Prostate gland (tissue), 2 donors: ENCODE measurements at regions not wholly inside any gene's neighbourhood (a gene's known extent, or its start where the extent isn't known, plus 50 kb on each side); places are given as distances from the start of the nearest gene placed in this dataset.
"Not testable (repeated sequence)": the region's sequence is repeated elsewhere in the genome, so short reads cannot be mapped to it uniquely, and the experiment has no call there.

Experiments used
- DNase-seq: peaks from one replicate; pipeline ENCODE4 v3.0.0-alpha.2; 2019; ENCODE audit warnings: low spot score
- H3K27ac ChIP-seq, 2 donors: fragments of 200-600 bp; sonication (generic); 2 replicates each; pipeline ENCODE4 v1.5.1; 2017 to 2019
- H3K27me3 ChIP-seq: fragments of 200-600 bp; sonication (generic); replicated peaks from 2 replicates; pipeline ENCODE4 v1.5.1; 2019; ENCODE audit not compliant: insufficient read depth
- H3K36me3 ChIP-seq, 2 donors: fragments of 200-600 bp; sonication (generic); 1 replicate in 1 of 2; 2 replicates in 1 of 2; pipeline versions ENCODE4 v1.5.1 to v1.8.1; 2017 to 2019
- H3K4me1 ChIP-seq: fragments of 200-600 bp; sonication (generic); replicated peaks from 2 replicates; pipeline ENCODE4 v1.5.1; 2019
- H3K4me3 ChIP-seq, 2 donors: fragments of 200-600 bp; sonication (generic); 2 replicates each; pipeline ENCODE4 v1.5.1; 2017 to 2019
- H3K9me3 ChIP-seq: fragments of 200-600 bp; sonication (generic); 2 replicates; pipeline ENCODE4 v1.5.1; 2017
- CTCF ChIP-seq, 4 experiments: fragments of 200-600 bp in 2 of 4; fragments of 450-650 bp in 2 of 4; sonication (generic) in 2 of 4; IDR thresholded peaks; 1 replicate in 3 of 4; 2 replicates in 1 of 4; pipeline ENCODE4 v1.5.1; 2016 to 2019; ENCODE audit warnings: antibody characterized with exemption in 4 of 4, mild to moderate bottlenecking in 2 of 4, moderate library complexity in 2 of 4
- POLR2A ChIP-seq: fragments of 450-650 bp; IDR thresholded peaks from one replicate; pipeline ENCODE4 v1.6.1; 2016; ENCODE audit warnings: antibody characterized with exemption, mild to moderate bottlenecking
- POLR2AphosphoS5 ChIP-seq: sonication (generic); formaldehyde crosslinking; IDR thresholded peaks from one replicate; pipeline ENCODE4 v1.6.1; 2017; ENCODE audit warnings: antibody characterized with exemption
- WGBS: methylation state at CpG from one replicate; pipeline ENCODE4 v1.1.5; 2018; 5-methylcytosine and 5-hydroxymethylcytosine counted together
- intact Hi-C: fragments of 100-400 bp; cut with DNase I; formaldehyde crosslinking; loops from one replicate; pipeline ENCODE4 v1.14.2; 2022

GRCh38 chr2:175251425-175252041, 70.0 kb upstream of the ATP5MC3 start:
- Histone ChIP-seq H3K27me3 (no peaks in the 10 kb centered on the region), H3K9me3 (no peaks in the 10 kb centered on the region), H3K36me3 (no peaks in the 10 kb centered on the region), H3K27ac (no peak overlapping the region), H3K4me3 (no peak overlapping the region), H3K4me1 (no peaks in the 10 kb centered on the region)
- 16% methylated on average over 5 of the region's 5 CpGs for WGBS
- intact Hi-C loops: loop anchor here (5.0 kb wide), 1 partner anchor 836 kb away; no protein-coding TSS in a partner anchor
- DNase-seq: no peak
- TF ChIP-seq POLR2A: no peak
- TF ChIP-seq POLR2AphosphoS5: no peak
- TF ChIP-seq CTCF (IDR thresholded peaks at IDR 0.05): peak; percentile 15 to 58 (median 42)

- H3K27ac ChIP-seq: no peak overlapping the region
- no peaks in the 10 kb centered on the region for H3K36me3 ChIP-seq
- no peaks in the 10 kb centered on the region for H3K4me1 ChIP-seq
- H3K27me3 ChIP-seq: no peaks in the 10 kb centered on the region
- no peaks in the 10 kb centered on the region for H3K9me3 ChIP-seq
- no peak for DNase-seq
- TF ChIP-seq CTCF (IDR thresholded peaks at IDR 0.05) (no peak), POLR2AphosphoS5 (no peak), POLR2A (no peak)
- no peak overlapping the region for H3K4me3 ChIP-seq
- intact Hi-C loops: no loop called here
These were observed 65.6 kb upstream of the ATP5MC3 start for GRCh38 chr2:175247159-175247558.

- H3K9me3 ChIP-seq: no peaks in the 10 kb centered on the region
- H3K4me1 ChIP-seq: no peaks in the 10 kb centered on the region
- H3K36me3 ChIP-seq: no peaks in the 10 kb centered on the region
- H3K27me3 ChIP-seq: no peaks in the 10 kb centered on the region
- DNase-seq: no peak
- no peak for TF ChIP-seq POLR2A
- TF ChIP-seq CTCF (IDR thresholded peaks at IDR 0.05): no peak
- H3K27ac ChIP-seq: no peak overlapping the region
- intact Hi-C loops: no loop called here
- 73% methylated on average over 1 of the region's 1 CpG for WGBS
- H3K4me3 ChIP-seq: no peak overlapping the region
These were observed 63.2 kb upstream of the ATP5MC3 start for GRCh38 chr2:175244697-175245096.

- no peak for TF ChIP-seq POLR2AphosphoS5
- no peak for TF ChIP-seq POLR2A
- no peak for TF ChIP-seq CTCF (IDR thresholded peaks at IDR 0.05)
- Histone ChIP-seq H3K36me3 (no peaks in the 10 kb centered on the region), H3K4me3 (no peak overlapping the region), H3K27ac (no peak overlapping the region), H3K27me3 (no peaks in the 10 kb centered on the region), H3K9me3 (no peaks in the 10 kb centered on the region), H3K4me1 (no peaks in the 10 kb centered on the region)
- intact Hi-C loops: no loop called here
- WGBS: 86% methylated on average over 2 of the region's 2 CpGs
- no peak for DNase-seq
These were observed 60.2 kb upstream of the ATP5MC3 start for GRCh38 chr2:175241691-175242090.

GRCh38 chr2:175240033-175240432, 58.5 kb upstream of the ATP5MC3 start:
- H3K9me3 ChIP-seq, intact Hi-C loops, H3K36me3 ChIP-seq, H3K4me1 ChIP-seq, H3K27me3 ChIP-seq, DNase-seq, H3K4me3 ChIP-seq, H3K27ac ChIP-seq: not testable (repeated sequence)
- 96% methylated on average over 2 of the region's 2 CpGs for WGBS
